GM12873 (cell line): ENCODE measurements at regions not wholly inside any gene's neighbourhood (a gene's known extent, or its start where the extent isn't known, plus 50 kb on each side); places are given as distances from the start of the nearest gene placed in this dataset.

Experiments
- CTCF ChIP-seq: IDR thresholded peaks from 2 replicates; pipeline ENCODE4 v1.5.1; 2012; ENCODE audit warnings: low read depth, mild to moderate bottlenecking, moderate library complexity, low read length, control low read depth; ENCODE audit not compliant: insufficient read depth; ENCODE audit errors: missing control alignments

GRCh38 chr2:215626812-215627281, 191.0 kb upstream of the FN1 start:
- no peak for TF ChIP-seq CTCF

- TF ChIP-seq CTCF, result no peak
These were observed 190.2 kb upstream of the FN1 start for GRCh38 chr2:215626063-215626462.

GRCh38 chr2:215625207-215625606, 189.3 kb upstream of the FN1 start:
- no peak for TF ChIP-seq CTCF

GRCh38 chr2:215624423-215624829, 188.6 kb upstream of the FN1 start:
- TF ChIP-seq CTCF, result no peak

- no peak for TF ChIP-seq CTCF
These were observed 187.0 kb upstream of the FN1 start for GRCh38 chr2:215622837-215623236.

GRCh38 chr2:215621381-215621780, 185.5 kb upstream of the FN1 start:
- TF ChIP-seq CTCF, result no peak

- no peak for TF ChIP-seq CTCF
These were observed 184.7 kb upstream of the FN1 start for GRCh38 chr2:215620528-215620927.
